Right atrium auricular region (tissue), 2 donors: ENCODE measurements at regions not wholly inside any gene's neighbourhood (a gene's known extent, or its start where the extent isn't known, plus 50 kb on each side); places are given as distances from the start of the nearest gene placed in this dataset.

Source experiments
- DNase-seq: peaks from one replicate; pipeline ENCODE4 v3.0.0-alpha.2; 2019; ENCODE audit warnings: low spot score
- H3K27ac ChIP-seq, 2 donors: fragments of 200-600 bp; sonication (generic); 1 replicate in 1 of 2; 2 replicates in 1 of 2; pipeline ENCODE4 v1.5.1; 2016 to 2019
- H3K27me3 ChIP-seq, 2 donors: fragments of 200-600 bp; sonication (generic); one replicate each; pipeline versions ENCODE4 v1.5.1 to v1.6.0; 2017 to 2019
- H3K36me3 ChIP-seq: fragments of 200-600 bp; sonication (generic); one replicate; pipeline ENCODE4 v1.5.1; 2016
- H3K4me1 ChIP-seq, 2 donors: fragments of 200-600 bp; sonication (generic); one replicate each; pipeline versions ENCODE4 v1.5.1 to v1.6.0; 2017 to 2019
- H3K4me3 ChIP-seq, 2 donors: fragments of 200-600 bp; sonication (generic); 1 replicate in 1 of 2; 2 replicates in 1 of 2; pipeline ENCODE4 v1.5.1; 2017 to 2019; ENCODE audit warnings: mild to moderate bottlenecking in 1 of 2, moderate library complexity in 1 of 2
- H3K9me3 ChIP-seq, 2 donors: fragments of 200-600 bp; sonication (generic); one replicate each; pipeline ENCODE4 v1.5.1; 2019
- TF ChIP-seq, protein P1 (sequence below), 2 donors: fragments of 200-600 bp; sonication (generic); IDR thresholded peaks; one replicate each; pipeline ENCODE4 v1.5.1; 2019; ENCODE audit warnings: antibody characterized with exemption in 2 of 2

DNA sequence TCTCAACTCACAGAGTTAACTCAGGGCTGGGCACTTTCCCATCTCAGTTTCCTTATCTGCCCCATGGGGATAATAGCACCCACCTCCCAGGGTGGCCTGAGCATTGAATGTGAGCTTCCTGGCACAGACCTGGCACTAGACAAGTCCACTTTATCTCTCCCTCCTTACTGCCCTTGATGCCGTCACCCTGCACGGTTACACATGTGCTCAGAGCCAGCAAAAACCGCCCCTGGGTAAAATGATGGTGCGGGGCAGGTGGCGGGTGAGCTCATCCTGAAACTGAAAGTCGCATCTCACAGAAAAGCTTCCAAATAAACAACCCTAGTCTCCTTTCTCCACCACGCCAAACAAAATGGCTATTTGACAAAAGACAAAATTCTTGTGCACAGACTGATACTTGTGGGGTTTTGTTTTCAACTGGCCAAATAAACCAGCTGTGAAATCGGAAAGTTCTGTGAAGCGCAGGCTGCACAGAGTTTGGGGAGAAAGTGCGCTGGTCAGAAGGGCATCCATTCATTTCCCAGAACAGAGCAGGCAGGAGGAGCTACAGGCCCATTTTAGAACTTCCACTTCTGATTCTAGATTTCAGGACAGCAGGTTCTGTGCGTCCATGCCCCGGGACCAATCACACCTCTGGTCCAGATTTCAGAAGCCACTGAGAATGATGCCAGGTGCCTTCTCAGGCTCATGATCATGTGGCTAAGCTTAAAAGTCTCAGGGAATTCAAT, 138.1 kb downstream of the SHANK2 start:
- Histone ChIP-seq H3K9me3 (no peaks in the 10 kb centered on the region), H3K27ac (no peak overlapping the region), H3K4me3 (no peak overlapping the region), H3K36me3 (no peaks in the 10 kb centered on the region), H3K27me3 (no peaks in the 10 kb centered on the region), H3K4me1 (no peaks in the 10 kb centered on the region)
- no peak for DNase-seq
- TF ChIP-seq, protein P1, sequence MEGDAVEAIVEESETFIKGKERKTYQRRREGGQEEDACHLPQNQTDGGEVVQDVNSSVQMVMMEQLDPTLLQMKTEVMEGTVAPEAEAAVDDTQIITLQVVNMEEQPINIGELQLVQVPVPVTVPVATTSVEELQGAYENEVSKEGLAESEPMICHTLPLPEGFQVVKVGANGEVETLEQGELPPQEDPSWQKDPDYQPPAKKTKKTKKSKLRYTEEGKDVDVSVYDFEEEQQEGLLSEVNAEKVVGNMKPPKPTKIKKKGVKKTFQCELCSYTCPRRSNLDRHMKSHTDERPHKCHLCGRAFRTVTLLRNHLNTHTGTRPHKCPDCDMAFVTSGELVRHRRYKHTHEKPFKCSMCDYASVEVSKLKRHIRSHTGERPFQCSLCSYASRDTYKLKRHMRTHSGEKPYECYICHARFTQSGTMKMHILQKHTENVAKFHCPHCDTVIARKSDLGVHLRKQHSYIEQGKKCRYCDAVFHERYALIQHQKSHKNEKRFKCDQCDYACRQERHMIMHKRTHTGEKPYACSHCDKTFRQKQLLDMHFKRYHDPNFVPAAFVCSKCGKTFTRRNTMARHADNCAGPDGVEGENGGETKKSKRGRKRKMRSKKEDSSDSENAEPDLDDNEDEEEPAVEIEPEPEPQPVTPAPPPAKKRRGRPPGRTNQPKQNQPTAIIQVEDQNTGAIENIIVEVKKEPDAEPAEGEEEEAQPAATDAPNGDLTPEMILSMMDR (IDR thresholded peaks at IDR 0.05) = no peak

DNA sequence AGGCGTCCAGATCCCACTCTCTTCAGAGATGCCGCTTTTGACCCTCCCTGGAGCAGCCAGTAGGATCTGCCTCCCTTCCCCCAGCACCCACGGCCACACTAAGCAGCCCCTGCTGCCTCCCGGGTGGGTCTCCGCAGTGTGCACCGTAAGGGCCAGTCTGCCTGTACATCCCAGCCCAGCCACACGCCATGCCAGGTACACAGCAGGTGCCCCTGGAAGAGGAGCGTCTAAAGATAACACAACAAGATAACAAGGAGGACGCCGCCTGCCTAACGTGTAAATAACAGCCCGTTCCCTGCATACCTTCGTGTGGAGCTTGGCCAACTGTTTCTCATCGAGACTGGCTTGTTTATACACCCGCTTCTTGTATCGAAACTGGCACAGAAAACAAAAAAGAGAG, 139.4 kb downstream of the SHANK2 start:
- no peak overlapping the region for H3K4me3 ChIP-seq
- no peak overlapping the region for H3K27ac ChIP-seq
- no peaks in the 10 kb centered on the region for H3K27me3 ChIP-seq
- no peaks in the 10 kb centered on the region for H3K36me3 ChIP-seq
- no peaks in the 10 kb centered on the region for H3K4me1 ChIP-seq
- no peak for DNase-seq
- no peaks in the 10 kb centered on the region for H3K9me3 ChIP-seq
- TF ChIP-seq, protein P1 (IDR thresholded peaks at IDR 0.05) = no peak

DNA sequence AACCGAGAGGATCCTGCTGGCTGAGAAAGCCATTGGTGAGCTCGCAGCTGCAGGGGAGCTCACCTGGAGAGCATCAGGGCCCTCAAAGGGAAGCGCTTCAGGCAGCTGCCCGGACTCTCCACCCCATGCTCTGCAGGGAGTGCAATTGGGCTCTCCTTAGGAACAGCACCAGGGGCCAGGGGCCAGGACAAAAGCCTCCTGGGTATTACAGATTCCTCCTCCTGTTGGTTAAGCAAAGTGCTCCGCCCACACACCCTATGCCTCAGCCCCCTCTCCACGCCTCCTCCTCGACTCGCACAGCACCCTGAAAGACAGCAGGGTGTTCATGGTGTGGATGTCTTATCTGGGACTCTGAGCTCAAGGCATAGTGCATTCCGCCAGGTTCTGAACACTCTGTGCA, 139.9 kb downstream of the SHANK2 start:
- Histone ChIP-seq H3K27ac (no peak overlapping the region), H3K9me3 (no peaks in the 10 kb centered on the region), H3K36me3 (no peaks in the 10 kb centered on the region), H3K4me3 (no peak overlapping the region), H3K4me1 (no peaks in the 10 kb centered on the region), H3K27me3 (no peaks in the 10 kb centered on the region)
- TF ChIP-seq, protein P1 (IDR thresholded peaks at IDR 0.05) = no peak
- DNase-seq = no peak

DNA sequence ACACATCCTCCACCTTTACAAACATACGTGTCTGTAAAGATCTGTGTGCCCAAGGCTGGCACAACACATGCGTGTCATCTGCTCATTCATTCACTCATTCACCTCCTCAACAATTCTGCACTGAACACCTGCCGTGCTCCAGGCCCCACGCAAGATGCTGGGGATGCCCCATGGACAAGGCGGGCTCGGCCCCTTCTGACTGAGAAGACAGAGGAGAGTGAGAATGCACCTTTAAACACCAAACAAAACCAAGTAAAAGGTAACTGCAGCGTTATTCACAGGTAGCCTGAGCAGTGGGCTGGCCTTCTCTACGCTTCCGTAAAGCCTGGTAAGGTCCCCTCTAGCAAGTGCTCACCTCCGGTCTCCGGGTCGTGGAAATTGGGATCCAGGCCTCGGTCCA, 142.8 kb downstream of the SHANK2 start:
- no peak for DNase-seq
- Histone ChIP-seq H3K27ac (no peak overlapping the region), H3K4me1 (no peaks in the 10 kb centered on the region), H3K4me3 (no peak overlapping the region), H3K9me3 (no peaks in the 10 kb centered on the region), H3K36me3 (no peaks in the 10 kb centered on the region), H3K27me3 (no peaks in the 10 kb centered on the region)
- TF ChIP-seq, protein P1 (IDR thresholded peaks at IDR 0.05) = no peak

DNA sequence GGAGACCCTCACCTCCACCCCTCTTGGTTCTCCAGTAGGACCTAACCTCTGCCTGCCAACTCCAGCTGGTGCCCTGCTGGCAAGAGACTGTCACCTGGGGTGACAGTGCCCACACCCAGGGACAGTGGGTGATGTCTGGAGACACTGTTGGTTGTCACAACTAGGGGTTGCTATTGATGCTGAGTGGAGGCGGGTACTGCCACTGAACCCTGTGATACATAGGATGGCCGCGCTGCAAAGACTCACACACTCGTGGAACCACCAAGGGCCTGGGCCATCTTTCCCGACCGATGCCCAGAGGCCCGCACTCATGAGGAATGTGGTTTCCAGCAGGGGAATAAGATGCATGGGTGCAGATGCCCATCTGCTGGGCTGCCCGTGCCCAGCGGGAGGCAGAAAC, 143.2 kb downstream of the SHANK2 start:
- Histone ChIP-seq H3K27me3 (no peaks in the 10 kb centered on the region), H3K27ac (no peak overlapping the region), H3K9me3 (no peaks in the 10 kb centered on the region), H3K4me3 (no peak overlapping the region), H3K4me1 (no peaks in the 10 kb centered on the region), H3K36me3 (no peaks in the 10 kb centered on the region)
- DNase-seq = no peak
- TF ChIP-seq, protein P1 (IDR thresholded peaks at IDR 0.05) = no peak
